Smooth muscle cell (in vitro differentiated cells): ENCODE measurements at regions not wholly inside any gene's neighbourhood (a gene's known extent, or its start where the extent isn't known, plus 50 kb on each side); places are given as distances from the start of the nearest gene placed in this dataset.
A peak's percentile ranks its signal among the peaks of the same experiment; 100 is the strongest.
"Not testable (repeated sequence)": the region's sequence is repeated elsewhere in the genome, so short reads cannot be mapped to it uniquely, and the experiment has no call there.

Experiments
- DNase-seq: peaks from one replicate; lab custom pipeline; 2025; ENCODE audit not compliant: unreplicated experiment; lab: John Stamatoyannopoulos, UW
- H2AFZ ChIP-seq: fragments of 200-600 bp; sonication (generic); 2 replicates; pipeline ENCODE4 v1.6.0; 2016; ENCODE audit warnings: antibody characterized with exemption, low read depth, mild to moderate bottlenecking
- H3F3A ChIP-seq: fragments of 200-600 bp; sonication (generic); 2 replicates; pipeline ENCODE4 v1.6.0; 2017; ENCODE audit warnings: antibody characterized with exemption, low read depth
- H3K27ac ChIP-seq: fragments of 200-600 bp; sonication (generic); 2 replicates; pipeline ENCODE4 v1.5.1; 2016; ENCODE audit warnings: low read depth, mild to moderate bottlenecking
- H3K27me3 ChIP-seq: fragments of 200-600 bp; sonication (generic); 2 replicates; pipeline ENCODE4 v1.6.1; 2016; ENCODE audit warnings: low read depth, mild to moderate bottlenecking
- H3K36me3 ChIP-seq: fragments of 200-600 bp; sonication (generic); 2 replicates; pipeline ENCODE4 v1.5.1; 2016; ENCODE audit warnings: low read depth
- H3K4me1 ChIP-seq: fragments of 200-600 bp; sonication (generic); 2 replicates; pipeline ENCODE4 v1.5.1; 2016; ENCODE audit warnings: low read depth
- H3K4me2 ChIP-seq: fragments of 200-600 bp; sonication (generic); 2 replicates; pipeline ENCODE4 v1.6.0; 2016; ENCODE audit warnings: mild to moderate bottlenecking
- H3K4me3 ChIP-seq: fragments of 200-600 bp; sonication (generic); 2 replicates; pipeline ENCODE4 v1.5.1; 2016; ENCODE audit warnings: mild to moderate bottlenecking
- H3K79me2 ChIP-seq: fragments of 200-600 bp; sonication (generic); 2 replicates; pipeline ENCODE4 v1.6.0; 2016; ENCODE audit warnings: low read depth, mild to moderate bottlenecking
- H3K9ac ChIP-seq: fragments of 200-600 bp; sonication (generic); 2 replicates; pipeline ENCODE4 v1.6.0; 2016; ENCODE audit warnings: low read depth
- H3K9me3 ChIP-seq: fragments of 200-600 bp; sonication (generic); replicated peaks from 2 replicates; pipeline ENCODE4 v1.5.1; 2016; ENCODE audit warnings: low read depth
- H4K20me1 ChIP-seq: fragments of 200-600 bp; sonication (generic); 2 replicates; pipeline ENCODE4 v1.6.0; 2016; ENCODE audit warnings: low read depth
- CTCF ChIP-seq: fragments of 200-600 bp; sonication (generic); IDR thresholded peaks from 2 replicates; pipeline ENCODE4 v1.5.1; 2017; ENCODE audit warnings: borderline replicate concordance, mild to moderate bottlenecking, antibody characterized with exemption; ENCODE audit not compliant: insufficient read depth, poor library complexity, severe bottlenecking
- WGBS: methylation state at CpG from one replicate; pipeline ENCODE4 v1.1.7; 2016; ENCODE audit warnings: low lambda C conversion rate; 5-methylcytosine and 5-hydroxymethylcytosine counted together

GRCh38 chr15:77875066-77875721 is 202.3 kb downstream of the TBC1D2B start:
- not testable (repeated sequence) for H3F3A ChIP-seq, H3K79me2 ChIP-seq, H4K20me1 ChIP-seq, H3K36me3 ChIP-seq, H3K4me1 ChIP-seq, H3K4me3 ChIP-seq, H3K27ac ChIP-seq, H3K27me3 ChIP-seq, H2AFZ ChIP-seq, H3K9ac ChIP-seq, H3K4me2 ChIP-seq, H3K9me3 ChIP-seq
- TF ChIP-seq CTCF = peak; percentile 63
- DNase-seq = peak; percentile 20
- 49% methylated on average over 13 of the region's 13 CpGs for WGBS

GRCh38 chr15:77874063-77874462 is 203.4 kb downstream of the TBC1D2B start:
- no peak for DNase-seq
- WGBS = 90% methylated on average over 4 of the region's 4 CpGs
- Histone ChIP-seq H3K27me3 (no peaks in the 10 kb centered on the region), H3F3A (no peaks in the 10 kb centered on the region), H3K4me3 (no peak overlapping the region), H3K9ac (no peak overlapping the region), H4K20me1 (no peaks in the 10 kb centered on the region), H2AFZ (no peak overlapping the region), H3K36me3 (no peaks in the 10 kb centered on the region), H3K4me2 (no peak overlapping the region), H3K27ac (no peak overlapping the region), H3K4me1 (no peaks in the 10 kb centered on the region), H3K9me3 (no peaks in the 10 kb centered on the region), H3K79me2 (no peaks in the 10 kb centered on the region)
- no peak for TF ChIP-seq CTCF

GRCh38 chr15:77872521-77873425 is 204.7 kb downstream of the TBC1D2B start:
- H3F3A ChIP-seq, H3K4me1 ChIP-seq, H3K79me2 ChIP-seq, H3K9me3 ChIP-seq, H3K4me2 ChIP-seq, H3K36me3 ChIP-seq, H4K20me1 ChIP-seq, H3K27me3 ChIP-seq, DNase-seq, H3K9ac ChIP-seq, H3K4me3 ChIP-seq, H3K27ac ChIP-seq, H2AFZ ChIP-seq: not testable (repeated sequence)
- WGBS = 92% methylated on average over 16 of the region's 18 CpGs

- no peaks in the 10 kb centered on the region for H3K79me2 ChIP-seq
- H3K4me2 ChIP-seq = no peak overlapping the region
- 76% methylated on average over 10 of the region's 11 CpGs for WGBS
- no peak overlapping the region for H3K9ac ChIP-seq
- no peak overlapping the region for H3K4me3 ChIP-seq
- no peaks in the 10 kb centered on the region for H3K9me3 ChIP-seq
- H2AFZ ChIP-seq = no peak overlapping the region
- no peaks in the 10 kb centered on the region for H3K4me1 ChIP-seq
- peak; percentile 32 for TF ChIP-seq CTCF
- H4K20me1 ChIP-seq = no peaks in the 10 kb centered on the region
- H3K27me3 ChIP-seq = no peaks in the 10 kb centered on the region
- DNase-seq = no peak
- no peak overlapping the region for H3K27ac ChIP-seq
- no peaks in the 10 kb centered on the region for H3K36me3 ChIP-seq
- H3F3A ChIP-seq = no peaks in the 10 kb centered on the region
Observed at GRCh38 chr15:77871852-77872371, 205.6 kb downstream of the TBC1D2B start.
